ENCODE measurements at regions not wholly inside any gene's neighbourhood (a gene's known extent, or its start where the extent isn't known, plus 50 kb on each side); places are given as distances from the start of the nearest gene placed in this dataset.

DNA sequence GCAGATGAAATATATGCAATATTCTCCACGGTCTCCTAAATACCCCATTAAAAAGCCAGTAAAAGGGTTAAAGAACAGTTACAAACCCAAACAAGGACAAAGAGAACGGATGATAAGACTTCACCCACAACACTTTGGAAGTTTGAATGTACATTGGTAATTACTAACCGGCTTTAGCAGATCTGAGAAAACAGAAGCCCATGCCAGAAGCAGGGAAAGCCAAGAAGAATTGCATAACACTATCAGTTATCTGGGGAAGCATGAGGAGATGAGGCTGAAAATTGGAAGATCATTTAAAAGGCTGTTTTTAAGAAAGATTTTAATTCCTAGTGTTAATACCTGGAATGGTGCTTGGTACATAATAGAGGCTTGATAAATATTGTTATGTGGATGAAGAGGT is 55.6 kb upstream of the MYBPC1 start:
- DNase-seq: no peak
- H3K36me3 Mint-ChIP-seq: no peaks in the 10 kb centered on the region
- H3K4me3 Mint-ChIP-seq: no peak overlapping the region
- no peaks in the 10 kb centered on the region for H3K9me3 Mint-ChIP-seq
- peak overlapping the region; percentile 52 for H3K27ac Mint-ChIP-seq
- no peak for ATAC-seq (replicated peaks)
- no peaks in the 10 kb centered on the region for H3K4me1 Mint-ChIP-seq
- peaks cover 5 to 23% of the 10 kb centered on the region in 2 donors for H3K27me3 Mint-ChIP-seq
